GM18951 (cell line): ENCODE measurements at regions not wholly inside any gene's neighbourhood (a gene's known extent, or its start where the extent isn't known, plus 50 kb on each side); places are given as distances from the start of the nearest gene placed in this dataset.

Experiments used
- POLR2A ChIP-seq: IDR thresholded peaks from 4 replicates; pipeline ENCODE4 v1.6.1; 2011; ENCODE audit warnings: mild to moderate bottlenecking; ENCODE audit not compliant: insufficient read length, insufficient read depth; ENCODE audit errors: extremely low read depth
- in situ Hi-C: fragments of 300-500 bp; cut with MboI; formaldehyde crosslinking; loops from one replicate; pipeline ENCODE4 v1.12.0; 2022; ENCODE audit warnings: low sequenced_read_pairs, mixed read lengths, inconsistent platforms; ENCODE audit not compliant: unreplicated experiment

- in situ Hi-C loops: no loop called here
These were observed 84.5 kb upstream of the SLC1A4 start for GRCh38 chr2:64904413-64905329.

GRCh38 chr2:64905338-64906024 is 83.7 kb upstream of the SLC1A4 start:
- in situ Hi-C loops: no loop called here
- no peak for TF ChIP-seq POLR2A

More at GRCh38 chr2:64904413-64905329, 84.5 kb upstream of the SLC1A4 start:
- TF ChIP-seq POLR2A: no peak

- in situ Hi-C loops: no loop called here
- TF ChIP-seq POLR2A: no peak
These were observed 82.2 kb upstream of the SLC1A4 start for GRCh38 chr2:64906853-64907536.

- no peak for TF ChIP-seq POLR2A
- in situ Hi-C loops: no loop called here
These were observed 80.8 kb upstream of the SLC1A4 start for GRCh38 chr2:64908406-64908805.

GRCh38 chr2:64910523-64910922 is 78.7 kb upstream of the SLC1A4 start:
- no peak for TF ChIP-seq POLR2A
- in situ Hi-C loops: no loop called here

- TF ChIP-seq POLR2A: no peak
- in situ Hi-C loops: no loop called here
These were observed 78.2 kb upstream of the SLC1A4 start for GRCh38 chr2:64910972-64911433.

- in situ Hi-C loops: no loop called here
- no peak for TF ChIP-seq POLR2A
These were observed 75.8 kb upstream of the SLC1A4 start for GRCh38 chr2:64913357-64913869.

GRCh38 chr2:64914247-64914646 is 75.0 kb upstream of the SLC1A4 start:
- no peak for TF ChIP-seq POLR2A
- in situ Hi-C loops: no loop called here

- in situ Hi-C loops: loop anchor here (5.0 kb wide), 1 partner anchor 122 kb away; no protein-coding TSS in a partner anchor
- no peak for TF ChIP-seq POLR2A
These were observed 74.3 kb upstream of the SLC1A4 start for GRCh38 chr2:64914735-64915509.

- in situ Hi-C loops: loop anchor here (5.0 kb wide), 1 partner anchor 122 kb away; no protein-coding TSS in a partner anchor
- TF ChIP-seq POLR2A: no peak
These were observed 73.7 kb upstream of the SLC1A4 start for GRCh38 chr2:64915510-64915900.

- in situ Hi-C loops: loop anchor here (5.0 kb wide), 1 partner anchor 119 kb away; no protein-coding TSS in a partner anchor
- no peak for TF ChIP-seq POLR2A
These were observed 70.8 kb upstream of the SLC1A4 start for GRCh38 chr2:64918220-64918886.

- in situ Hi-C loops: loop anchor here (5.0 kb wide), 1 partner anchor 118 kb away; no protein-coding TSS in a partner anchor
- TF ChIP-seq POLR2A: peak; percentile 11
These were observed 69.9 kb upstream of the SLC1A4 start for GRCh38 chr2:64919261-64919660.
